MM.1S (cell line): ENCODE measurements at regions not wholly inside any gene's neighbourhood (a gene's known extent, or its start where the extent isn't known, plus 50 kb on each side); places are given as distances from the start of the nearest gene placed in this dataset.

ENCODE experiments used
- DNase-seq: peaks from one replicate; pipeline ENCODE4 v3.0.0-alpha.2; 2015
- H2AFZ ChIP-seq: fragments of 300-600 bp; sonication (generic); 2 replicates; pipeline ENCODE4 v1.6.0; 2016; ENCODE audit warnings: antibody characterized with exemption, low read length
- H3F3A ChIP-seq: fragments of 300-600 bp; sonication (generic); 2 replicates; pipeline ENCODE4 v1.6.1; 2016; ENCODE audit warnings: mild to moderate bottlenecking, antibody characterized with exemption, low read length, moderate library complexity, mixed read lengths; ENCODE audit not compliant: insufficient read depth
- H3K27ac ChIP-seq: fragments of 300-600 bp; sonication (generic); 2 replicates; pipeline ENCODE4 v1.5.1; 2016; ENCODE audit warnings: mild to moderate bottlenecking, low read length
- H3K27me3 ChIP-seq: fragments of 300-600 bp; sonication (generic); replicated peaks from 2 replicates; pipeline ENCODE4 v1.6.0; 2016; ENCODE audit warnings: low read length; ENCODE audit not compliant: insufficient read depth
- H3K36me3 ChIP-seq: fragments of 300-600 bp; sonication (generic); replicated peaks from 2 replicates; pipeline ENCODE4 v1.6.1; 2016; ENCODE audit warnings: mild to moderate bottlenecking, low read length, mixed read lengths; ENCODE audit not compliant: insufficient read depth
- H3K4me1 ChIP-seq: fragments of 300-600 bp; sonication (generic); 2 replicates; pipeline ENCODE4 v1.6.1; 2016; ENCODE audit warnings: low read length, mixed read lengths
- H3K4me2 ChIP-seq: fragments of 300-600 bp; sonication (generic); 2 replicates; pipeline ENCODE4 v1.6.0; 2016; ENCODE audit warnings: low read depth, low read length
- H3K4me3 ChIP-seq: fragments of 300-600 bp; sonication (generic); 2 replicates; pipeline ENCODE4 v1.5.1; 2016; ENCODE audit warnings: low read length, mixed read lengths
- H3K79me2 ChIP-seq: fragments of 300-600 bp; sonication (generic); 2 replicates; pipeline ENCODE4 v1.6.1; 2016; ENCODE audit warnings: mixed run types, low read length, mixed read lengths
- H3K9ac ChIP-seq: fragments of 300-600 bp; sonication (generic); 2 replicates; pipeline ENCODE4 v1.6.1; 2016; ENCODE audit warnings: low read length, mixed read lengths
- H3K9me2 ChIP-seq: fragments of 300-600 bp; sonication (generic); replicated peaks from 2 replicates; pipeline ENCODE4 v1.6.1; 2016; ENCODE audit warnings: mild to moderate bottlenecking, low read length, mixed read lengths; ENCODE audit not compliant: insufficient read depth
- H3K9me3 ChIP-seq: fragments of 300-600 bp; sonication (generic); replicated peaks from 2 replicates; pipeline ENCODE4 v1.6.1; 2016; ENCODE audit warnings: mild to moderate bottlenecking, low read length, mixed read lengths; ENCODE audit not compliant: insufficient read depth
- H4K20me1 ChIP-seq: fragments of 300-600 bp; sonication (generic); 2 replicates; pipeline ENCODE4 v1.6.1; 2016; ENCODE audit warnings: mild to moderate bottlenecking, low read length, moderate library complexity, mixed read lengths; ENCODE audit not compliant: insufficient read depth
- EZH2 ChIP-seq: fragments of 300-600 bp; sonication (generic); optimal IDR thresholded peaks from 2 replicates; pipeline ENCODE3; 2017; ENCODE audit warnings: low read depth, mild to moderate bottlenecking, antibody characterized with exemption, low read length, mixed read lengths
- EZH2phosphoT487 ChIP-seq: fragments of 300-600 bp; sonication (generic); IDR thresholded peaks from 2 replicates; pipeline ENCODE4 v1.6.1; 2018; ENCODE audit warnings: antibody characterized with exemption, low read length
- TF ChIP-seq, protein P1 (sequence below): fragments of 300-600 bp; sonication (generic); IDR thresholded peaks from 2 replicates; pipeline ENCODE4 v1.5.1; 2016; ENCODE audit warnings: antibody characterized with exemption, low read length, mixed read lengths

DNA sequence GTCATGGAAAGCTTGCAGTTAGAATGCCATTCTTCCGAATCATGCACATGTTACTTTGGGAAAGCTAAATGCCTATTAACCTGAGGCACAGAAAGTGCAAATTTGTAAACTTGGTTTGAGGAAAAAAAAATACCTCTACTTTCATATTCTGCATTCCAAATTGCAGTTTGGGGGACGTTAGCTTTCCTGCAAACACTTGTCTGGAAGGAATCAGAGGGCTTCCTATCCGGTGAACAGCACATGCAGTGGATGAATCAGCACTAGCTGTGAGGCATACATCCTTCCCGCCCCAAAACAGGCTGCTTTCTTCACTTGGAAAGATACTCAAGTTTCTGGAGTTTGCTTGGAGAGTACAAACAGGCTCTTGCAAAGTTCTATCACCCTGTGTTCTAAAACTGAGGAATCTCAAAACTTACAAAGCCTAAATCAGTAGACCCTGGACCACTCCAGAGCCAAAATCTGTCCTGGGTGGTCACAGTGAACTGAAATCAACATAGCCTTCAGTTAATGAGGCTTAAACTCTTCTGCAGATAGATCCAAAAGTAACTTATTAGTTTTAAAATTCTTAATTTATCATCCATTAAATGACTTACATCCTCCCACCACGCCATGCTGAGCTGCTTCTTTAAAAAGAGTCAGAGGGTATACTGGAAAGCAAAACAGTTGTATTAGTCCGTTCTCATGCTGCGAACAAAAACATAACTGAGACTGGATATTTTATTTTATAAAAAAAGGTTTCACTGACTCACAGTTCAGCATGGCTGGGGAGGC, 802.3 kb upstream of the ARGLU1 start:
- Histone ChIP-seq H3K4me2 (no peak overlapping the region), H3K4me1 (no peaks in the 10 kb centered on the region), H3K4me3 (no peak overlapping the region), H3F3A (no peaks in the 10 kb centered on the region), H3K9ac (no peak overlapping the region), H3K9me2 (no peaks in the 10 kb centered on the region), H3K27me3 (no peaks in the 10 kb centered on the region), H3K9me3 (no peaks in the 10 kb centered on the region), H3K27ac (no peak overlapping the region), H3K79me2 (no peaks in the 10 kb centered on the region), H2AFZ (no peak overlapping the region), H3K36me3 (no peaks in the 10 kb centered on the region), H4K20me1 (no peaks in the 10 kb centered on the region)
- DNase-seq = no peak
- no peak for TF ChIP-seq EZH2
- TF ChIP-seq EZH2phosphoT487 = no peak
- TF ChIP-seq, protein P1, sequence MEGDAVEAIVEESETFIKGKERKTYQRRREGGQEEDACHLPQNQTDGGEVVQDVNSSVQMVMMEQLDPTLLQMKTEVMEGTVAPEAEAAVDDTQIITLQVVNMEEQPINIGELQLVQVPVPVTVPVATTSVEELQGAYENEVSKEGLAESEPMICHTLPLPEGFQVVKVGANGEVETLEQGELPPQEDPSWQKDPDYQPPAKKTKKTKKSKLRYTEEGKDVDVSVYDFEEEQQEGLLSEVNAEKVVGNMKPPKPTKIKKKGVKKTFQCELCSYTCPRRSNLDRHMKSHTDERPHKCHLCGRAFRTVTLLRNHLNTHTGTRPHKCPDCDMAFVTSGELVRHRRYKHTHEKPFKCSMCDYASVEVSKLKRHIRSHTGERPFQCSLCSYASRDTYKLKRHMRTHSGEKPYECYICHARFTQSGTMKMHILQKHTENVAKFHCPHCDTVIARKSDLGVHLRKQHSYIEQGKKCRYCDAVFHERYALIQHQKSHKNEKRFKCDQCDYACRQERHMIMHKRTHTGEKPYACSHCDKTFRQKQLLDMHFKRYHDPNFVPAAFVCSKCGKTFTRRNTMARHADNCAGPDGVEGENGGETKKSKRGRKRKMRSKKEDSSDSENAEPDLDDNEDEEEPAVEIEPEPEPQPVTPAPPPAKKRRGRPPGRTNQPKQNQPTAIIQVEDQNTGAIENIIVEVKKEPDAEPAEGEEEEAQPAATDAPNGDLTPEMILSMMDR = no peak

DNA sequence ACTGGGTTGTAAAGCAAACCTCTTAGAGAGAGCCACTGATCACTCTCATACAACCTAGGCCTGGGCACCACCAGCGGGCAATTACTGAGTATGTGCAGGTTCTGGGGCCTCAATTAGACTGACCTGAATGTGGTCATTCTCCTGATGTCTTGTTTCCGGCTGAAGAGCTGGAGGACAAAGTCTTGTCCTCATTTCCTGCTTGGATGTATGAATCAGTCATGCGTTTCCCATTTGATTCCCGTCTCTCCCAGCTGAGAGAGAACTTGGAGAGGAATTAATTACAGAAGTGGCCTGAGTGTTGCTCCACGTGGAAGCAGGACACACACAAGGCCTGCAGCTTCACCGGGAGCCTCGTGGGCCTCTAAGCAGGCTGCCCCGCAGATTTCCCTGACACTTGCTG, 799.3 kb upstream of the ARGLU1 start:
- H3K79me2 ChIP-seq = no peaks in the 10 kb centered on the region
- no peaks in the 10 kb centered on the region for H3K9me2 ChIP-seq
- H3K36me3 ChIP-seq = no peaks in the 10 kb centered on the region
- H3K9ac ChIP-seq = no peak overlapping the region
- no peak overlapping the region for H3K4me3 ChIP-seq
- no peaks in the 10 kb centered on the region for H3F3A ChIP-seq
- no peak overlapping the region for H2AFZ ChIP-seq
- no peaks in the 10 kb centered on the region for H3K27me3 ChIP-seq
- no peaks in the 10 kb centered on the region for H3K9me3 ChIP-seq
- no peak overlapping the region for H3K27ac ChIP-seq
- no peak overlapping the region for H3K4me2 ChIP-seq
- H3K4me1 ChIP-seq = no peaks in the 10 kb centered on the region
- 0 out of 2 replicates have a peak, but pooled peaks cover 3% of the 10 kb centered on the region for H4K20me1 ChIP-seq
- no peak for DNase-seq
- TF ChIP-seq, protein P1 = no peak
- TF ChIP-seq EZH2phosphoT487 (no peak), EZH2 (no peak)

- Histone ChIP-seq H2AFZ (no peak overlapping the region), H3K4me3 (no peak overlapping the region), H3K9me2 (no peaks in the 10 kb centered on the region), H3K36me3 (no peaks in the 10 kb centered on the region), H4K20me1 (0 out of 2 replicates have a peak, but pooled peaks cover 3% of the 10 kb centered on the region), H3K4me1 (no peaks in the 10 kb centered on the region), H3K27me3 (no peaks in the 10 kb centered on the region), H3F3A (no peaks in the 10 kb centered on the region), H3K9me3 (no peaks in the 10 kb centered on the region), H3K9ac (no peak overlapping the region), H3K79me2 (no peaks in the 10 kb centered on the region), H3K27ac (no peak overlapping the region), H3K4me2 (no peak overlapping the region)
- no peak for TF ChIP-seq EZH2
- TF ChIP-seq, protein P1 = no peak
- TF ChIP-seq EZH2phosphoT487 = no peak
- no peak for DNase-seq
These were observed 797.7 kb upstream of the ARGLU1 start for GRCh38 chr13:107365466-107366215.
